OCI-LY7 (cell line): ENCODE measurements at regions not wholly inside any gene's neighbourhood (a gene's known extent, or its start where the extent isn't known, plus 50 kb on each side); places are given as distances from the start of the nearest gene placed in this dataset.

Experiments
- EZH2phosphoT487 ChIP-seq: fragments of 200-600 bp; sonication (generic); IDR thresholded peaks from 2 replicates; pipeline ENCODE4 v1.6.1; 2018; ENCODE audit warnings: low read depth, borderline replicate concordance, mild to moderate bottlenecking, mixed run types, antibody characterized with exemption, low read length, moderate library complexity, mixed read lengths
- TF ChIP-seq, protein P1 (sequence below): fragments of 200-600 bp; sonication (generic); conservative IDR thresholded peaks from 2 replicates; pipeline ENCODE4 v1.5.1; 2014; ENCODE audit warnings: mild to moderate bottlenecking, antibody characterized with exemption, low read length, moderate library complexity, mixed read lengths

DNA sequence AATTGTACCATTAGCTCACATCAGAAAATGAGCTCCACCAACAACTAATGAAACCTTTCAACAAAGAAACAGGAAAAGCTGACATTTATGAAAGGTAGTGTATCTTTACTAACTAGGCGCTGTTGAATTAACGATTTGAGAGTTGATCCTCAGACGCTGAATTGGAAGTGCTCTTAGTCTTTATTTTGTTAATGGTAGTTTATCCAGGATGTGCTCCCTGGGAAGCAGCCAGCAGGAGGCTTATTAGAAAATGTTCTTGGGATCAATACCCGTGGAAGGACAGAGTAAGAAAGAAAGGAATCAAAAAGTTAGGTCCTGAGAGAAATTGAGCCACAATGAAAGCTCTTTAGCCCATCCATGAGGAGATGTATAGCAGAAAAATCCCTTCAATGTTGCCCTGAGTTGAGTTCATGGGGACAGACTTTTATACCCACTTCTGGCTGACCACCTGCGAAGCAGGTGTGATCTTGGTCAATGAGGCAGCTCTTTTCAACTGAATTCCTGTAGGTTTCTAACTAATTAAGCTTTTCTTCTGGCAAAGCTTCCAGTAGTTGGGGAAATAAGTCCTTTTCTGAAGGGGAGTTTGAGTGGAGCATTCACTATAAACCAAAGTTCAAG, 492.6 kb upstream of the REG3G start:
- TF ChIP-seq EZH2phosphoT487: no peak
- TF ChIP-seq, protein P1, sequence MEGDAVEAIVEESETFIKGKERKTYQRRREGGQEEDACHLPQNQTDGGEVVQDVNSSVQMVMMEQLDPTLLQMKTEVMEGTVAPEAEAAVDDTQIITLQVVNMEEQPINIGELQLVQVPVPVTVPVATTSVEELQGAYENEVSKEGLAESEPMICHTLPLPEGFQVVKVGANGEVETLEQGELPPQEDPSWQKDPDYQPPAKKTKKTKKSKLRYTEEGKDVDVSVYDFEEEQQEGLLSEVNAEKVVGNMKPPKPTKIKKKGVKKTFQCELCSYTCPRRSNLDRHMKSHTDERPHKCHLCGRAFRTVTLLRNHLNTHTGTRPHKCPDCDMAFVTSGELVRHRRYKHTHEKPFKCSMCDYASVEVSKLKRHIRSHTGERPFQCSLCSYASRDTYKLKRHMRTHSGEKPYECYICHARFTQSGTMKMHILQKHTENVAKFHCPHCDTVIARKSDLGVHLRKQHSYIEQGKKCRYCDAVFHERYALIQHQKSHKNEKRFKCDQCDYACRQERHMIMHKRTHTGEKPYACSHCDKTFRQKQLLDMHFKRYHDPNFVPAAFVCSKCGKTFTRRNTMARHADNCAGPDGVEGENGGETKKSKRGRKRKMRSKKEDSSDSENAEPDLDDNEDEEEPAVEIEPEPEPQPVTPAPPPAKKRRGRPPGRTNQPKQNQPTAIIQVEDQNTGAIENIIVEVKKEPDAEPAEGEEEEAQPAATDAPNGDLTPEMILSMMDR: no peak
